ENCODE measurements at regions not wholly inside any gene's neighbourhood (a gene's known extent, or its start where the extent isn't known, plus 50 kb on each side); places are given as distances from the start of the nearest gene placed in this dataset.
A peak's percentile ranks its signal among the peaks of the same experiment; 100 is the strongest.
"Not testable (repeated sequence)": the region's sequence is repeated elsewhere in the genome, so short reads cannot be mapped to it uniquely, and the experiment has no call there.

- DNase-seq = no peak
Measured at GRCh38 chr1:82154219-82154970, 353.7 kb downstream of the ADGRL2 start.

GRCh38 chr1:82153752-82154151 is 353.0 kb downstream of the ADGRL2 start:
- no peak for DNase-seq

- no peak for DNase-seq
Measured at GRCh38 chr1:82153272-82153629, 352.5 kb downstream of the ADGRL2 start.

GRCh38 chr1:82152356-82153271 is 351.9 kb downstream of the ADGRL2 start:
- DNase-seq = no peak

- DNase-seq = no peak
Measured at GRCh38 chr1:82145656-82146055, 344.9 kb downstream of the ADGRL2 start.

- no peak for DNase-seq
Measured at GRCh38 chr1:82143108-82143833, 342.5 kb downstream of the ADGRL2 start.

- DNase-seq = no peak
Measured at GRCh38 chr1:82141390-82141789, 340.7 kb downstream of the ADGRL2 start.

GRCh38 chr1:82139751-82140468 is 339.2 kb downstream of the ADGRL2 start:
- no peak for DNase-seq

- not testable (repeated sequence) for DNase-seq
Measured at GRCh38 chr1:82136351-82136750, 335.6 kb downstream of the ADGRL2 start.

GRCh38 chr1:82125866-82126265 is 325.1 kb downstream of the ADGRL2 start:
- no peak for DNase-seq

GRCh38 chr1:82125119-82125518 is 324.4 kb downstream of the ADGRL2 start:
- no peak for DNase-seq

- DNase-seq = no peak
Measured at GRCh38 chr1:82121421-82121820, 320.7 kb downstream of the ADGRL2 start.

- no peak for DNase-seq
Measured at GRCh38 chr1:82116105-82116504, 315.4 kb downstream of the ADGRL2 start.

- DNase-seq = no peak
Measured at GRCh38 chr1:82114887-82115286, 314.2 kb downstream of the ADGRL2 start.

- peak; percentile 24 for DNase-seq
Measured at GRCh38 chr1:82110366-82111254, 309.9 kb downstream of the ADGRL2 start.

- no peak for DNase-seq
Measured at GRCh38 chr1:82108843-82109242, 308.1 kb downstream of the ADGRL2 start.

GRCh38 chr1:82106672-82107071 is 305.9 kb downstream of the ADGRL2 start:
- DNase-seq = no peak

- no peak for DNase-seq
Measured at GRCh38 chr1:82099170-82099569, 298.4 kb downstream of the ADGRL2 start.

- DNase-seq = no peak
Measured at GRCh38 chr1:82094136-82094535, 293.4 kb downstream of the ADGRL2 start.

- no peak for DNase-seq
Measured at GRCh38 chr1:82091729-82092128, 291.0 kb downstream of the ADGRL2 start.

- DNase-seq = no peak
Measured at GRCh38 chr1:82091265-82091664, 290.5 kb downstream of the ADGRL2 start.

- DNase-seq = no peak
Measured at GRCh38 chr1:82090104-82090503, 289.4 kb downstream of the ADGRL2 start.

Data from NCI-H2107 (cell line).